ENCODE measurements at regions not wholly inside any gene's neighbourhood (a gene's known extent, or its start where the extent isn't known, plus 50 kb on each side); places are given as distances from the start of the nearest gene placed in this dataset.

- no peak for TF ChIP-seq CHD7 (IDR thresholded peaks at IDR 0.05; ENCODE audit: insufficient replicate concordance, low read length)
- TF ChIP-seq CEBPB (IDR thresholded peaks at IDR 0.05; ENCODE audit: low read depth, low read length), result no peak
- no peak for TF ChIP-seq HDAC6 (IDR thresholded peaks at IDR 0.05; ENCODE audit: low read depth, low read length)
- TF ChIP-seq CREB1 (IDR thresholded peaks at IDR 0.05), result no peak
- no peak for TF ChIP-seq CHD1 (IDR thresholded peaks at IDR 0.05; ENCODE audit: low read depth, low read length)
- TF ChIP-seq HDAC2 (IDR thresholded peaks at IDR 0.05; ENCODE audit: borderline replicate concordance in 1 of 2, low read depth in 2 of 2, low read length in 2 of 2), result no peak
- TF ChIP-seq BCL11A (IDR thresholded peaks at IDR 0.05; ENCODE audit: low read depth in 2 of 2, low read length in 2 of 2), result no peak
Observed at GRCh38 chrX:114134465-114134864, 449.4 kb upstream of the HTR2C start (continued).
